Mesodermal cell (in vitro differentiated cells): ENCODE measurements at regions not wholly inside any gene's neighbourhood (a gene's known extent, or its start where the extent isn't known, plus 50 kb on each side); places are given as distances from the start of the nearest gene placed in this dataset.
"Not testable (repeated sequence)": the region's sequence is repeated elsewhere in the genome, so short reads cannot be mapped to it uniquely, and the experiment has no call there.

Experiments
- H3K27ac ChIP-seq: 2 replicates; pipeline ENCODE4 v1.7.0; 2013; ENCODE audit warnings: mild to moderate bottlenecking, low read depth, low read length, moderate library complexity; ENCODE audit not compliant: severe bottlenecking
- H3K36me3 ChIP-seq: 2 replicates; pipeline ENCODE4 v1.7.1; 2013; ENCODE audit warnings: mild to moderate bottlenecking, low read length, moderate library complexity; ENCODE audit not compliant: control insufficient read depth, insufficient read depth
- H3K4me1 ChIP-seq: one replicate; pipeline ENCODE4 v1.7.1; 2013; ENCODE audit warnings: mild to moderate bottlenecking, low read length; ENCODE audit not compliant: insufficient read depth, control insufficient read depth, poor library complexity, severe bottlenecking
- H3K4me3 ChIP-seq: 2 replicates; pipeline ENCODE4 v1.7.0; 2013; ENCODE audit warnings: low read length, control low read depth, mild to moderate bottlenecking; ENCODE audit not compliant: insufficient read depth, poor library complexity, severe bottlenecking; ENCODE audit errors: extremely low read depth
- H3K9me3 ChIP-seq: 2 replicates; pipeline ENCODE4 v1.7.1; 2013; ENCODE audit warnings: mild to moderate bottlenecking, low read length, moderate library complexity; ENCODE audit not compliant: control insufficient read depth
- WGBS, 2 experiments: methylation state at CpG; one replicate each; pipeline ENCODE4 v1.1.5; 2013; ENCODE audit warnings: missing lambda C conversion rate in 2 of 2; ENCODE audit not compliant: insufficient coverage in 2 of 2; 5-methylcytosine and 5-hydroxymethylcytosine counted together

DNA sequence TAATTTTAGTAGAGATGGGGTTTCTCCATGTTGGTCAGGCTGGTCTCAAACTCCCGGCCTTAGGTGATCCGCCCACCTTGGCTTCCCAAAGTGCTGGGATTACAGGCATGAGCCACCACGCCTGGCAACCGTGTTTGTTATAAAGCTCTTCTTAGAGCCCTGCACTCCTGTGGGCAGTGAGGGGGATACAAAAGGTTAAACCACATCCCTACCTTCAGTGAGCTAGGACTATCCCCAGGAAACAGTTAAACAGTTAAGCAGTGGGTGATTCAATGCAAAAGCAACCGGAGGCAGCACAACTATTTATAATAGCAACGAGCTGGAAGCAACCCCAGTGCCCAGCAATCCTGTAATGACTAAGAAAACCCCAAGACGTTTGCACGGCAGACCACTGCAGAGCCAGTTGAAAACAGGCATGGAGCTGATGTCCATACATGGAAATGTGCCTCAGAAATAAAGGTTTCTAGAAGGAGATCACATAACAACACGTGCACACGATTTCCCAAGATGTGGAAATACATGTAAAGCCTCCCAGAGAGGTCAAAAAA lies 107.2 kb upstream of the LYZL2 start:
- H3K4me1 ChIP-seq, result no peaks in the 10 kb centered on the region
- H3K27ac ChIP-seq, result no peak overlapping the region
- no peaks in the 10 kb centered on the region for H3K36me3 ChIP-seq
- WGBS, 2 experiments, result 82 to 83% methylated on average over 8 to 9 of the region's 10 CpGs
- H3K9me3 ChIP-seq, result no peaks in the 10 kb centered on the region
- no peak overlapping the region for H3K4me3 ChIP-seq

DNA sequence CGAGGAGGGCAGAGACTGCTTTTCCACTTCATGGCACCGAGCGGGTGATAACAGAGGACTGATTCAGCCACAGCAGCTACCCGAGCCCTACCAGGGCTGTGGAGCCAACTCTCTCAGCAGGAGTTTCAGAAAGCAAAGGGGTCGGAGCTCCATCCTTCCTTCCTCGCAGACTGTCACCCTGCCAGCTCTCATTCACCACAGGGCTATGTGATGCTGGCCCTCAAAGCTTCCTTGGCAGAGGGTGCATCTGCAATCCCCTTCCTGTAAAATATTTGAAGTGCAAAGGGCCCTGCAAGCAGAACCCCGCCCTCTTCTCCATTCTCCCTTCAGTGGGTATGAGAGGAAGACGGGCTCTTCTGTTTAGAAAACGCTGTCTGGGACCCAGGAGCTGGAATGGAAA lies 105.3 kb upstream of the LYZL2 start:
- Histone ChIP-seq H3K36me3 (no peaks in the 10 kb centered on the region), H3K4me1 (no peaks in the 10 kb centered on the region), H3K4me3 (no peak overlapping the region), H3K27ac (no peak overlapping the region), H3K9me3 (no peaks in the 10 kb centered on the region)
- WGBS, 2 experiments, result 86 to 91% methylated on average over 8 of the region's 9 CpGs

DNA sequence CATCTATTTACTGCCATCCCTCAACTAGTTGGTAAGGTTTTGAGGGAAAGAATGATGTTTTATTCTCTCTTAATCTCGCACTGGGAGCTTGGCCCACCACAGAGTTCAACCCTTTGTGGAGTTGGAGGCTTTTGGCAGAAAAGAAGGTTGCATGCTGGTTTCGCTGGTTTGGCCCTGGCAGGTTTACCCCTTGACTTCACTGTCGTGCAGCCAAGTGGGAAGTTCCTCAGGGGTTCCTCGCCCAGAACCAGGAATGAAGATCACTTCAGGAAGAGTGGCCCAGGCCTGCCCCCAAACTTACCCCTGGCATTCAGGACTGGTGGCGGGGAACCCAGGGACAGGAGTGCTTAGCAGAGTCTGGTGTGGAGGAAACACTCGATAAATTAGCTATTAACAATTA lies 103.1 kb upstream of the LYZL2 start:
- Histone ChIP-seq H3K4me1 (peaks cover under 1% of the 10 kb centered on the region), H3K9me3 (no peaks in the 10 kb centered on the region), H3K36me3 (no peaks in the 10 kb centered on the region), H3K27ac (no peak overlapping the region), H3K4me3 (no peak overlapping the region)
- WGBS, 2 experiments, result 89 to 92% methylated on average over 3 to 4 of the region's 6 CpGs

DNA sequence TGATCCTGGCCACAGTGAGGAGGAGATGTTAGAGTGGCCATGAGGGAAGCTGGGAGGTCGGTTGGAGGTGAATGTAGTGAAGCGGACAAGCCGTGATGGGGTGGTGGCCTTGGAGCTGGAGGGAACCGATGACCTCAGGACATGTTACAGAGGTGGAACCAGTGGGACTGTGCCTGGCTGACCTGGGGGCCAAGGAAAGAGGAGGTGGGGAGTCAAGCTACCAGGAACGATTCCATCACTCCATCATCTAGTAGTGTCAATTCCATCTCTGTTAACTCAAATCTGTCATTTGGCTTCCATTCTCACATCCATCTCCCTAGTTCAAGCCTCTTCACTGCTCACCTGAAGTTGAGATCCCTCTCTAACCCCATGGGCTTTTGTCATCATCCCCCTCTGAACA lies 102.4 kb upstream of the LYZL2 start:
- H3K36me3 ChIP-seq, result no peaks in the 10 kb centered on the region
- no peak overlapping the region for H3K4me3 ChIP-seq
- H3K27ac ChIP-seq, result no peak overlapping the region
- H3K9me3 ChIP-seq, result no peaks in the 10 kb centered on the region
- H3K4me1 ChIP-seq, result peaks cover 2% of the 10 kb centered on the region
- 89 to 92% methylated on average over 2 to 3 of the region's 5 CpGs for WGBS, 2 experiments

DNA sequence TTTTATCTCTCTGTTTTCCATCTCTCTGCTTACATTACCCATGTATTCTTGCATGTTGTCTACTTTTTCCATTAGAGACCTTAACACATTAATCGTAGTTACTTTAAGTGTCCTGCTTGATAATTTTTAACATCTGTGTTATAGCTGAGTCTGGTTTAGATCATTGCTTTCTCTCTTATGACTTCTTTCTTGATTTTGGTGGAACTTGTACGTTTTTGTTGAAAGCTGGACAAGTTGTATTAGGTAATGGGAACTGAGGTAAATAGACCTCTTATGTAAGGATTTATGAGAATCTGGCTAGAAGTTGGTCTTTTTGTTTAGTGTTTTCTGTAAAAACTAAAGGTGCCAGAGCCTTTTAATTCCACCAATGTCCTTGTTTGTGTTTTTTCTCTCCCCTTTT lies 100.8 kb upstream of the LYZL2 start:
- Histone ChIP-seq H3K27ac (no peak overlapping the region), H3K4me1 (peaks cover 2% of the 10 kb centered on the region), H3K4me3 (no peak overlapping the region), H3K9me3 (no peaks in the 10 kb centered on the region), H3K36me3 (no peaks in the 10 kb centered on the region)
- WGBS, 2 experiments, result 80 to 82% methylated on average over 1 of the region's 2 CpGs

DNA sequence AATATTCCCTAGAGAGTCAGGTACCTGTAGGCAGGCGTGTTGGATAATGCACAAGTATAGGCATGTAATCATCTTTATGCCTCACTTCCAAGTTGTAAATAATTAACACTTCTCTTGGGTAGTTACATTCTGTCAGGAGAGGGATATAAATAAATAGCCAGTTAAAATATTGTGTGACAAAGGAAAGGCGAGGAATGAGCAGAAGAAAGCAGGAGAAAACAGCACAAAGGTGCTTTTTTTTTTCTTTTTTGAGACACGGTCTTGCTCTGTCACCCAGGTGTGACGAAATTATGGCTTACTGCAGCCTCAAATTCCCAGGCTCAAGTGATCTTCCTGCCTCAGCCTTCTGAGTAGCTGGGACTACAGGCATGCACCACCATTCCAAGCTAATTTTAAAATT lies 99.2 kb upstream of the LYZL2 start:
- H3K4me1 ChIP-seq, result peaks cover 2% of the 10 kb centered on the region
- H3K36me3 ChIP-seq, result no peaks in the 10 kb centered on the region
- H3K4me3 ChIP-seq, result no peak overlapping the region
- no peaks in the 10 kb centered on the region for H3K9me3 ChIP-seq
- 86 to 92% methylated on average over 3 of the region's 4 CpGs for WGBS, 2 experiments
- no peak overlapping the region for H3K27ac ChIP-seq

DNA sequence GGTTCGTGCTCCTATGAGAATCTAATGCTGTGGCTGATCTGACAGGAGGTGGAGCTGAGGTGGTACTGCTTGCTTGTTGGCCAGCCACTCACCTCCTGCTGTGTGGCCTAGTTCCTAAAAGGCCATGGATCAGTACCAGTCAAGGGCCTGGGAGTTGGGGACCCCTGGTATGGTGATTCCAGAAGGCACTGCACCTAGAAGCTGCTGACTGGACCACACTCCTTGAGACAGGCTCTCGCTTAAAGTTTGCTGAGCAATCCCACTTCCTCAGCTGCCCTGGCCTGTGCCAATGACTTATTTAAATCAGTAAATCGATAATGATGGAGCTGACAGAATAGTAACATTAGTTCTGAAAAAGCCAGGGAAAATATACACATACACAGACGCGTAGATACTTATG lies 98.6 kb upstream of the LYZL2 start:
- Histone ChIP-seq H3K9me3 (no peaks in the 10 kb centered on the region), H3K4me1 (peaks cover 2% of the 10 kb centered on the region), H3K36me3 (no peaks in the 10 kb centered on the region), H3K4me3 (no peak overlapping the region), H3K27ac (no peak overlapping the region)
- WGBS, 2 experiments, result 95% methylated on average over 2 of the region's 5 CpGs

DNA sequence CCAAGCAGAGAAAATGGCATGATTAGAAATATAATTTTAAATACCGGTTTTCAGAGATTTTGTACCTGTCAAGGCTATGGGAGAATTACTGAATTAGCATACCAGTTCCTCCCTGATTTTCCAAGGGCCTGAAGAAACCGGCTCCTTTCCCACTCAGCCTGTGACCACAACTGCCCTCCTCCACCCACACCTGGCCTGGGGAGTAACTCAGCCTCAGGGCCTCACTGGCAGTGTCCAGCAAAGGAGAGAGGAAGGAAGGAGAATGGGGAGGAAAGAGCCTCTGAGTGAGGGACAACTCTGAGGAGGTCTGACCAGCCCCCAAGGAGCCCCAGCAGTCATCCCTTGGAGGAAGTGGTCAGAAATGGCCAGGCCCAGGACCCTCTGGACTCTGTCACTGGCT lies 98.0 kb upstream of the LYZL2 start:
- Histone ChIP-seq H3K27ac (no peak overlapping the region), H3K4me3 (no peak overlapping the region), H3K9me3 (no peaks in the 10 kb centered on the region), H3K4me1 (peaks cover 2% of the 10 kb centered on the region), H3K36me3 (no peaks in the 10 kb centered on the region)
- no CpG with 5 or more reads among the region's 2 CpGs for WGBS, 2 experiments

DNA sequence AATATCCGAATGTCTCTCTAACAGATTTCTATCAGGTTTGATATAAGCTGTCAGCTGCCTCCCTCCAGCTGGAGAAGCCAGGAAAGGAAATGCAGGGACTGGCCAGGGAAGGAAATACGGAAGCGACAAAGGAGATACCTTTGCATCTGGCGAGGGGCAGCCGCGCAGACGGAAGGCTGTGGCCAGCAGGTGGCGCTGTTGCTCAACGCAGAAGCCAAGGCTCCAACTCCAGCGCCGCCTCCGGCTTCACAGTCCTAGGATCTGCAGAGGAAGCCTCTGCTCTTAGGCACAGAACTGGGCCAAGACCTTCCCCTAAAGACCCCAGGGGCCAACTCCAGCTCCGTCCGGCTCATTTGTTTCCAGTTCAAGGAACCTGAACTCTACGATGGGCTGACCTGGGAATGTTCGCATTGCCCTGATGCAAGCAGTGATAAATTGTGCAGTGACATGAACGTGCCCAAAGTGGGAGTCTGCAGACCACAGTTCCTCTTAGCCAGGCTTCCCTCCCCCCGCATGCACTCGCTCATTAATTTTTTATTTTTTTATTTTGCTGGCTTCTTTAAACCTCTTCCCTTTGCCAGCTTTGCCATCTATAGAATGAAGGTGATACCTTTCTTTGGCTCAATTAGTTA lies 97.3 kb upstream of the LYZL2 start:
- 19 to 27% methylated on average over 8 to 11 of the region's 19 CpGs for WGBS, 2 experiments
- H3K4me3 ChIP-seq, H3K9me3 ChIP-seq, H3K4me1 ChIP-seq, H3K36me3 ChIP-seq, H3K27ac ChIP-seq: not testable (repeated sequence)

DNA sequence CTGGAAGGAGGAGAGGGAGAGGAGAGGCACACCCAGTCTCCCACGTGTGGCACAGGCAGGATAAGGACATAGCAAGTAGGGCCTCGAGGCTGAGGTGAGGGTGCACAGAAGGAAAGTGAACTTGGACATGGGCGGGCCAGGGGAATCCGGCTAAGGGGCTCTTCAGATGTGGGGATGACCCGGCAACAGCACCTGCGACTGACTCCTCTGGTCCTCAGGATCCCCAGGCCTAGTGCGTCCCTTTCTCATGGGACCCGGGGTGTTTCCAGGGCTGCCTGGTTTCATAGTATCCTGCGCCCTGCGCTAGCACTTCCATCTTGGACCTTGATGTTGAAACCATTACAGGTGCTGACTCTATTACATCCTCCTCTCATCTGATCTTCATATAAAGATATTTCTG lies 96.1 kb upstream of the LYZL2 start:
- Histone ChIP-seq H3K9me3 (no peaks in the 10 kb centered on the region), H3K4me3 (no peak overlapping the region), H3K4me1 (peaks cover 2% of the 10 kb centered on the region), H3K27ac (no peak overlapping the region), H3K36me3 (no peaks in the 10 kb centered on the region)
- 90 to 93% methylated on average over 10 of the region's 10 CpGs for WGBS, 2 experiments

DNA sequence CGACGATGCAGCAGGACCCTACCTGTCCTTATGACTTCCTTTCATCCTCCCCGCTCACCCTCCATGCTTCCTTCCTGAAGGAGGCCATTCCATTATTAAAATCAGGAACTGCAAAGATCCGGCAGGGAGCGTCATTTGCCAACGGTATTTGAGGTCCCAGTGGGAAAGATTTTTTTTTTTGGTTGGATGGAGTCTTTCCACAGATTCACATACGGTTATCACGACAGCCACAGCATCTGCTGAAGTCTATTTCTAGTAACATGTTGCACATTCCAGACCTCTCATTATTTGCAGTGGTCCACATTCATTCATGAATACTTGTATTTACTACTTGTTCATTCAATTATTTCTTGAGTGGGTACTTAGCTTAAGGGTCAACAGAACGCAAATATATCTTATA lies 94.7 kb upstream of the LYZL2 start:
- H3K27ac ChIP-seq, result no peak overlapping the region
- WGBS, 2 experiments, result 91 to 100% methylated on average over 4 to 5 of the region's 9 CpGs
- H3K36me3 ChIP-seq, result no peaks in the 10 kb centered on the region
- peaks cover 9% of the 10 kb centered on the region for H3K4me1 ChIP-seq
- H3K4me3 ChIP-seq, result no peak overlapping the region
- no peaks in the 10 kb centered on the region for H3K9me3 ChIP-seq
